Stimulated activated CD4-positive, alpha-beta T cell treated with anti-CD3 and anti-CD28 coated beads, TNF-alpha, amount 100 ng/mL, for 48 hours (primary cell): ENCODE measurements at regions not wholly inside any gene's neighbourhood (a gene's known extent, or its start where the extent isn't known, plus 50 kb on each side); places are given as distances from the start of the nearest gene placed in this dataset.
"Not testable (repeated sequence)": the region's sequence is repeated elsewhere in the genome, so short reads cannot be mapped to it uniquely, and the experiment has no call there.

Experiments used
- DNase-seq, 3 donors: peaks; one replicate each; pipeline ENCODE4 v3.0.0-alpha.2; 2020; ENCODE audit warnings: low read depth in 3 of 3

GRCh38 chr5:32534041-32534440 is 51.3 kb upstream of the SUB1 start:
- DNase-seq = no peak

- DNase-seq = peak in 1 of 3 donors; percentile 32
These were observed 53.4 kb upstream of the SUB1 start for GRCh38 chr5:32531885-32532520.

- DNase-seq = not testable (repeated sequence)
These were observed 58.0 kb upstream of the SUB1 start for GRCh38 chr5:32527321-32527720.

- no peak for DNase-seq
These were observed 58.5 kb upstream of the SUB1 start for GRCh38 chr5:32526810-32527209.

- no peak for DNase-seq
These were observed 61.7 kb upstream of the SUB1 start for GRCh38 chr5:32523625-32524024.

- peak in 1 of 3 donors; percentile 13 for DNase-seq
These were observed 62.8 kb upstream of the SUB1 start for GRCh38 chr5:32522429-32523143.

GRCh38 chr5:32521481-32521880 is 63.9 kb upstream of the SUB1 start:
- DNase-seq = no peak

GRCh38 chr5:32520972-32521371 is 64.4 kb upstream of the SUB1 start:
- DNase-seq = no peak

GRCh38 chr5:32520356-32520755 is 65.0 kb upstream of the SUB1 start:
- no peak for DNase-seq

- DNase-seq = no peak
These were observed 65.8 kb upstream of the SUB1 start for GRCh38 chr5:32519508-32519907.

- DNase-seq = no peak
These were observed 70.3 kb upstream of the ZFR start for GRCh38 chr5:32514806-32515205.

GRCh38 chr5:32512926-32513325 is 68.4 kb upstream of the ZFR start:
- no peak for DNase-seq

GRCh38 chr5:32511776-32512374 is 67.3 kb upstream of the ZFR start:
- no peak for DNase-seq

- DNase-seq = no peak
These were observed 66.3 kb upstream of the ZFR start for GRCh38 chr5:32510860-32511259.

GRCh38 chr5:32508806-32509805 is 64.6 kb upstream of the ZFR start:
- DNase-seq = no peak

- no peak for DNase-seq
These were observed 63.3 kb upstream of the ZFR start for GRCh38 chr5:32507738-32508434.

GRCh38 chr5:32506799-32507198 is 62.3 kb upstream of the ZFR start:
- no peak for DNase-seq

- DNase-seq = no peak
These were observed 61.7 kb upstream of the ZFR start for GRCh38 chr5:32506201-32506661.

- DNase-seq = no peak
These were observed 61.2 kb upstream of the ZFR start for GRCh38 chr5:32505756-32506155.

- no peak for DNase-seq
These were observed 60.6 kb upstream of the ZFR start for GRCh38 chr5:32504989-32505596.
